ENCODE measurements at regions not wholly inside any gene's neighbourhood (a gene's known extent, or its start where the extent isn't known, plus 50 kb on each side); places are given as distances from the start of the nearest gene placed in this dataset.
"Not testable (repeated sequence)": the region's sequence is repeated elsewhere in the genome, so short reads cannot be mapped to it uniquely, and the experiment has no call there.

- no peaks in the 10 kb centered on the region for H3K9me3 ChIP-seq (ENCODE audit: control insufficient read depth, low read length)
- H3K4me1 ChIP-seq = no peaks in the 10 kb centered on the region
- no peaks in the 10 kb centered on the region for H3K27me3 ChIP-seq (ENCODE audit: control insufficient read depth, insufficient read depth, low read length)
- H3K4me2 ChIP-seq (ENCODE audit: low read length) = no peak overlapping the region
- no peak overlapping the region for H3K27ac ChIP-seq
- H3K4me3 ChIP-seq (ENCODE audit: low read depth, low read length) = no peak overlapping the region
- H3K79me2 ChIP-seq = no peaks in the 10 kb centered on the region
- no peak for TF ChIP-seq CTCF (IDR thresholded peaks at IDR 0.05)
- H3K36me3 ChIP-seq (ENCODE audit: control insufficient read depth, insufficient read depth, low read length) = no peaks in the 10 kb centered on the region
- no peak overlapping the region for H2AFZ ChIP-seq
- no peak overlapping the region for H3K9ac ChIP-seq
Observed at GRCh38 chrX:1119275-1119674, 93.2 kb downstream of the CRLF2 start.

DNA sequence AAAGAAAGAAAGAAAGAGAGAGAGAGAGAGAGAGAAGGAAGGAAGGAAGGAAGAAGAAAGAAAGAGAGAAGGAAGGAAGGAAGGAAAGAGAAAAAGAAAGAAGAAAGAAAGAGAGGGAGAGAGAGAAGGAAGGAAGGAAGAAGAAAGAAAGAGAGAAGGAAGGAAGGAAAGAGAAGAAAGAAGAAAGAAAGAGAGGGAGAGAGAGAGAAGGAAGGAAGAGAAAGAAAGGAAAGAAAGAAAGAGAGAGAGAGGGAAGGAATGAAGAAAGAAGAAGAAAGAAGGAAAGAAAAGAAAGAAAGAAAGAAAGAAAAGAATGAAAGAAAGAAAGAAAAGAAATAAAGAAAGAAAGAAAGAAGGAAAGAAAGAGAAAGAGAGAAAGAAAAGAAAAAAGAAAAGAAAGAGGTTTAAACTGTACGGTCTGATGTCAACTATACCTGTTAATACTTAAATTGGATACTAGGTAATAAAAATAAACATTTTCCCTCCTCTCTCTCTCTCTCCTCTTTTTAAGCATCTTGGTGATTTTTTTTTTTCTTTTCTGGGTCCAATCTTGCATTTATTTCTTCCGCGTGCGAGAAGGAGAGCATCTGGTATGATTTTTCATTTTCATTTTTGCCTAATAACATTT, 93.8 kb downstream of the CRLF2 start:
- no peaks in the 10 kb centered on the region for H3K36me3 ChIP-seq (ENCODE audit: control insufficient read depth, insufficient read depth, low read length)
- H3K27me3 ChIP-seq (ENCODE audit: control insufficient read depth, insufficient read depth, low read length) = no peaks in the 10 kb centered on the region
- no peak overlapping the region for H3K4me3 ChIP-seq (ENCODE audit: low read depth, low read length)
- no peak for TF ChIP-seq CTCF (IDR thresholded peaks at IDR 0.05)
- no peak overlapping the region for H2AFZ ChIP-seq
- no peak overlapping the region for H3K27ac ChIP-seq
- H3K4me1 ChIP-seq = no peaks in the 10 kb centered on the region
- H3K9ac ChIP-seq = no peak overlapping the region
- H3K9me3 ChIP-seq (ENCODE audit: control insufficient read depth, low read length) = no peaks in the 10 kb centered on the region
- no peak overlapping the region for H3K4me2 ChIP-seq (ENCODE audit: low read length)
- H3K79me2 ChIP-seq = no peaks in the 10 kb centered on the region

DNA sequence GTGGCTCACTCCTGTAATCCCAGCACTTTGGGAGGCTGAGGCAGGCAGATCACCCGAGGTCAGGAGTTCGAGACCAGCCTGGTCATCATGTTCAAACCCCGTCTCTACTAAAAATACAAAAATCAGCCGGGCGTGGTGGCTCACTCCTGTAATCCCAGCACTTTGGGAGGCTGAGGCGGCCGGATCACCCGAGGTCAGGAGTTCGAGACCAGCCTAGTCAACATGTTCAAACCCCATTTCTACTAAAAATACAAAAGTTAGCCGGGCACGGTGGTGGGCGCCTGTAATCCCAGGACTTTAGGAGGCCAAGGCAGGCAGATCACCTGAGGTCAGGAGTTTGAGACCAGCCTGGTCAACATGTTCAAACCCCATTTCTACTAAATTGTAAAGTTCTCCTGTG, 97.0 kb downstream of the CRLF2 start:
- not testable (repeated sequence) for H3K9me3 ChIP-seq (ENCODE audit: control insufficient read depth, low read length); H3K36me3 ChIP-seq (ENCODE audit: control insufficient read depth, insufficient read depth, low read length); H3K4me3 ChIP-seq (ENCODE audit: low read depth, low read length); H2AFZ ChIP-seq; H3K4me2 ChIP-seq (ENCODE audit: low read length); H3K9ac ChIP-seq; H3K27me3 ChIP-seq (ENCODE audit: control insufficient read depth, insufficient read depth, low read length); H3K27ac ChIP-seq; H3K4me1 ChIP-seq; H3K79me2 ChIP-seq

GRCh38 chrX:1112321-1112720, 100.1 kb downstream of the CRLF2 start:
- H3K79me2 ChIP-seq = no peaks in the 10 kb centered on the region
- no peak overlapping the region for H2AFZ ChIP-seq
- H3K4me3 ChIP-seq (ENCODE audit: low read depth, low read length) = no peak overlapping the region
- H3K9me3 ChIP-seq (ENCODE audit: control insufficient read depth, low read length) = no peaks in the 10 kb centered on the region
- no peaks in the 10 kb centered on the region for H3K4me1 ChIP-seq
- H3K27me3 ChIP-seq (ENCODE audit: control insufficient read depth, insufficient read depth, low read length) = no peaks in the 10 kb centered on the region
- TF ChIP-seq CTCF (IDR thresholded peaks at IDR 0.05) = no peak
- no peak overlapping the region for H3K4me2 ChIP-seq (ENCODE audit: low read length)
- no peaks in the 10 kb centered on the region for H3K36me3 ChIP-seq (ENCODE audit: control insufficient read depth, insufficient read depth, low read length)
- no peak overlapping the region for H3K9ac ChIP-seq
- H3K27ac ChIP-seq = no peak overlapping the region

DNA sequence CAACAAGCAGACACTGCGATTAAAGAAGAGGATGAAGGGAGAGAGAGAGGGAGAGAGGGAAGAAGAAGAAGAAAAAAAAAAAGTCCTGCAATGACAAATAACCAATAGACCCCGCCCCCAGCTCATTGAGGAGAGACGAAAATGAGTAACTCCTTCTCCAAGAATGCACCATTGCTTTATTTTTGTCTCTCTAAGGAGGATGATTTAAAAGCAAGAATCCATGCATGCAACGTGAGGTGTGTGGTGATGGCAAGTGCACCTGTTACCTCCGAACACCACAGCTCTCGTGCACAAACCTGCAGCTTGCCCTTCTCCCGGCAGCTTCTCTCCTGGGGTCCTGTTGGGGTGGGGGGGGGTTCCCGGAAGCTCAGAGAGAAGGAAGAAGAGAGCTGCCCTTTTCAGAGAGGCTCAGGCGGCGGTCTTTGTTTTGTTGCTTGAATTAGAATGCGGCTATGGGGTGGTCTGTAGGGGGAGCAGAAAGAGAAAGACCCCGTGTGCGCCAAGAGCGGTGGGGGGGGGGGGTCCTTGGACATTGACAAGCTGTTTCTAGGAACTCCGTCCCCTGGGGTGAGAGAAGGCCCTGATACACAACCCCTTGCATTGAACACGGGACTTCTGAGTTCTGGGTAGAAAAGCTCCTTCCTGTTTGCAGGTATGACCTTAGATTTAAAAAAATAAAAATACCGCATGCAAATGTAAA, 100.7 kb downstream of the CRLF2 start:
- Histone ChIP-seq H3K36me3 (ENCODE audit: control insufficient read depth, insufficient read depth, low read length) (no peaks in the 10 kb centered on the region), H3K4me3 (ENCODE audit: low read depth, low read length) (no peak overlapping the region), H2AFZ (no peak overlapping the region), H3K9ac (no peak overlapping the region), H3K27ac (no peak overlapping the region), H3K4me1 (no peaks in the 10 kb centered on the region), H3K4me2 (ENCODE audit: low read length) (no peak overlapping the region), H3K79me2 (no peaks in the 10 kb centered on the region), H3K27me3 (ENCODE audit: control insufficient read depth, insufficient read depth, low read length) (no peaks in the 10 kb centered on the region), H3K9me3 (ENCODE audit: control insufficient read depth, low read length) (no peaks in the 10 kb centered on the region)
- TF ChIP-seq CTCF (IDR thresholded peaks at IDR 0.05) = no peak

All from parathyroid adenoma (tissue), 2 donors.